Activated B cell treated with CpG ODN at 0.5 μM for 24 hours (primary cell): ENCODE measurements at regions not wholly inside any gene's neighbourhood (a gene's known extent, or its start where the extent isn't known, plus 50 kb on each side); places are given as distances from the start of the nearest gene placed in this dataset.

Source experiments
- ATAC-seq: fragments of 200-7000 bp; cut with Tn5 transposase; one replicate; pipeline ENCODE4 v1.10.0; 2021; ENCODE audit warnings: low read depth, mild to moderate bottlenecking, moderate library complexity
- CTCF ChIA-PET: fragments of 350-600 bp; sonication (Branson Sonifier 250); formaldehyde crosslinking; loops from one replicate; lab custom pipeline; 2021; ENCODE audit warnings: antibody characterized with exemption; lab: Charles Lee
- POLR2A ChIA-PET: fragments of 350-600 bp; sonication (Branson Sonifier 250); formaldehyde crosslinking; loops from one replicate; lab custom pipeline; 2021; ENCODE audit warnings: antibody characterized with exemption; lab: Charles Lee
- DNase-seq: peaks from one replicate; pipeline ENCODE4 v3.0.0; 2022
- H3K27ac Mint-ChIP-seq: one replicate; pipeline ENCODE4 v1.8.0; 2020; ENCODE audit warnings: mixed read lengths
- H3K27me3 Mint-ChIP-seq: one replicate; pipeline ENCODE4 v1.8.0; 2021; ENCODE audit warnings: mixed read lengths
- H3K36me3 Mint-ChIP-seq: one replicate; pipeline ENCODE4 v1.8.0; 2021; ENCODE audit warnings: low read depth, mixed read lengths
- H3K4me1 Mint-ChIP-seq: one replicate; pipeline ENCODE4 v1.8.0; 2021; ENCODE audit warnings: mixed read lengths
- H3K4me3 Mint-ChIP-seq: one replicate; pipeline ENCODE4 v1.8.0; 2020; ENCODE audit warnings: mild to moderate bottlenecking, mixed read lengths
- H3K9me3 Mint-ChIP-seq: one replicate; pipeline ENCODE4 v1.8.0; 2020; ENCODE audit warnings: mixed read lengths
- CTCF ChIP-seq: fragments of 200-600 bp; IDR thresholded peaks from one replicate; pipeline ENCODE4 v1.8.0; 2022; ENCODE audit warnings: antibody characterized with exemption, mild to moderate bottlenecking
- intact Hi-C: fragments of 100-400 bp; cut with micrococcal nuclease; formaldehyde crosslinking; loops from one replicate; pipeline ENCODE4 v1.15.1; 2024

DNA sequence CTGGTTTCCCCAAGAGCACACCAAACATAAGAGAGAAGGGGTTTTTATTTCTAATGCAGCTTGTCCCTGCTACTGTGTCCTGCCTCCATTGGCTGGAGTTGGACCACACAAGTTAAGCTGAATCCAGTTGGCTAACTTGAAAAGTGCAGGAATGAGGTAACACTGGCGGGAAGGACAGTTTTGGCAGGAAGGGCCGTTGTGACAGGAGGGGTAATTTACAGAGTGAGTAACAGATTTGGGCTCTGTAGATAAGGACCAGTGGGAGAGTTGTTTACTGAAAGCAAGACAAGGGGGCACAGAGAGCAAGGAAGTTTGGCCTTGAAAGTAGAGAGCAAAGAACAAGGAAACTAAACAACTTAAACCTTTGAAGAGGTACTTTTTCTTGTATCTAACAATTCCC lies 1623.3 kb upstream of the RAG2 start:
- Mint-ChIP-seq H3K27me3 (no peaks in the 10 kb centered on the region), H3K36me3 (no peaks in the 10 kb centered on the region), H3K27ac (no peak overlapping the region), H3K4me3 (no peak overlapping the region), H3K9me3 (peaks cover 15% of the 10 kb centered on the region), H3K4me1 (no peaks in the 10 kb centered on the region)
- ChIA-PET POLR2A (no interaction called here), CTCF (no interaction called here)
- intact Hi-C loops, result no loop called here
- no peak for ATAC-seq
- DNase-seq, result no peak
- TF ChIP-seq CTCF, result no peak

GRCh38 chr11:38219636-38220035 lies 1621.6 kb upstream of the RAG2 start:
- ChIA-PET POLR2A (no interaction called here), CTCF (no interaction called here)
- no peak for DNase-seq
- no peaks in the 10 kb centered on the region for H3K27me3 Mint-ChIP-seq
- no peak overlapping the region for H3K27ac Mint-ChIP-seq
- TF ChIP-seq CTCF, result no peak
- H3K36me3 Mint-ChIP-seq, result no peaks in the 10 kb centered on the region
- no peak for ATAC-seq
- H3K4me3 Mint-ChIP-seq, result no peak overlapping the region
- H3K9me3 Mint-ChIP-seq, result peaks cover 10% of the 10 kb centered on the region
- no peaks in the 10 kb centered on the region for H3K4me1 Mint-ChIP-seq
- intact Hi-C loops, result no loop called here

- Mint-ChIP-seq H3K36me3 (no peaks in the 10 kb centered on the region), H3K27ac (no peak overlapping the region), H3K27me3 (no peaks in the 10 kb centered on the region), H3K4me3 (no peak overlapping the region), H3K9me3 (peaks cover 14% of the 10 kb centered on the region), H3K4me1 (no peaks in the 10 kb centered on the region)
- ATAC-seq, result no peak
- ChIA-PET CTCF (no interaction called here), POLR2A (no interaction called here)
- TF ChIP-seq CTCF, result no peak
- intact Hi-C loops, result no loop called here
- DNase-seq, result no peak
Measured at GRCh38 chr11:38208951-38209350, 1610.9 kb upstream of the RAG2 start.

- Mint-ChIP-seq H3K4me3 (no peak overlapping the region), H3K9me3 (peaks cover 18% of the 10 kb centered on the region), H3K27me3 (no peaks in the 10 kb centered on the region), H3K27ac (no peak overlapping the region), H3K36me3 (no peaks in the 10 kb centered on the region), H3K4me1 (no peaks in the 10 kb centered on the region)
- DNase-seq, result no peak
- no peak for TF ChIP-seq CTCF
- intact Hi-C loops, result no loop called here
- ATAC-seq, result no peak
- ChIA-PET CTCF (no interaction called here), POLR2A (no interaction called here)
Measured at GRCh38 chr11:38206663-38207062, 1608.6 kb upstream of the RAG2 start.

GRCh38 chr11:38191101-38191500 lies 1593.1 kb upstream of the RAG2 start:
- Mint-ChIP-seq H3K4me1 (no peaks in the 10 kb centered on the region), H3K27ac (no peak overlapping the region), H3K4me3 (no peak overlapping the region), H3K27me3 (no peaks in the 10 kb centered on the region), H3K36me3 (no peaks in the 10 kb centered on the region), H3K9me3 (peaks cover 8% of the 10 kb centered on the region)
- POLR2A ChIA-PET, result no interaction called here
- intact Hi-C loops, result no loop called here
- TF ChIP-seq CTCF, result no peak
- DNase-seq (no peak), ATAC-seq (no peak)
- CTCF ChIA-PET, result no interaction called here
